Stimulated activated CD8-positive, alpha-beta memory T cell treated with anti-CD3 and anti-CD28 coated beads, Interleukin-7, amount 100 ng/mL, for 1 hour (primary cell): ENCODE measurements at regions not wholly inside any gene's neighbourhood (a gene's known extent, or its start where the extent isn't known, plus 50 kb on each side); places are given as distances from the start of the nearest gene placed in this dataset.

Source experiments
- DNase-seq, 2 donors: peaks; one replicate each; pipeline ENCODE4 v3.0.0-alpha.2; 2020; ENCODE audit warnings: low read depth in 2 of 2

DNA sequence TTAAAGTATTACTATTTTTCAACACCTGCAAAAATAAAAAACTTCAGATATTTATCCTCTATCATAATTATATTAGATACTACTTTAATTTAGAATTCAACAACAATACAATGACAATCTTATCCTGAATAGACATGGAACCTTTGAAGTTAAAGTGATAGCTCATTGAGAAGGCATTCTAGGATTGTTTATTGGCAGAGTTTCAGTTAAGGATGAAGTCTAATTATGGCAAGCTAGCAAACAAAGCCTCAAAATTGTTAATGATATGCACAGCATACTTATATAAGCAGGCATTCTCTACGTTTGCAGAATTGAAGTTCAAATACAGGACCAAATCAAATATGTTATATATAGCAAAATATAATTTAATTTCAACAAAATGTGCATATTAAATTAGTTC, 91.2 kb upstream of the ABI3BP start:
- DNase-seq, result no peak

GRCh38 chr3:101081999-101082398, 88.8 kb upstream of the ABI3BP start:
- no peak for DNase-seq

- no peak for DNase-seq
These were observed 88.2 kb upstream of the ABI3BP start for GRCh38 chr3:101081446-101081845.

- DNase-seq, result no peak
These were observed 84.3 kb upstream of the ABI3BP start for GRCh38 chr3:101077361-101078011.

DNA sequence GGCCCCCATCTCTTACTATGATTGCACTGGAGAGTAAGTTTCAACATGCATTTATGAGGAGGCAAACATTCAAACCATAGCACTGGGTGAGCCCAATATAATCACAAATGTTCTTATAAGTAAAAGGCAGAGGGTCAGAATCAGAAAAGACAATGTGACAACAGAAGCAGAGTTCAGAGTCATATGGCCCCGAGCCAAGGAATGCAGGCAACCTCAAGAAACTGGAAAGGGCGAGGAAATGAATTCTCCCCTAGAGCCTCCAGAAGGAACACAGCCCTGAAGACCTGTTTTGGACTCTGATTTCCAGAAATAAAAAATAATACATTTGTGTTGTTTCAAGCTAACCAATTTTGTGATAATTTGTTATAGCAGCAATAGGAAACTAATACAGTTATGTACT, 81.3 kb upstream of the ABI3BP start:
- DNase-seq, result no peak

- DNase-seq, result no peak
These were observed 79.1 kb upstream of the ABI3BP start for GRCh38 chr3:101072300-101072699.

DNA sequence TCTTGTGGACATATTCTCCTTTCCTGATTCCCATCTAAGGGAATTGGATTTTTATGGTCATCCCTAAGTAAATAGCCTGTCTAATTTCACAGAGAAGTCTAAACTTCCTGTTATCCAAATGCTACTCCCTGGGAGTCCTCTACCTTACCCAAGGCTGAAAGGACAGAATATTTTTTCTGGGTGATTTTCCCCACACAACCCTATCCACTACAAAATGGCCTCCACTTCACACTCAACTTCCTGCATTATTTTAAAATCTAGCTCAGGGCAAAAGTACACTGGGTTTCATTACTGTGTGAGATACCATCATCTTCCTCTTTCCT, 77.5 kb upstream of the ABI3BP start:
- DNase-seq, result no peak

GRCh38 chr3:101069901-101070798, 76.9 kb upstream of the ABI3BP start:
- peak in 1 of 2 donors; percentile 8 for DNase-seq

DNA sequence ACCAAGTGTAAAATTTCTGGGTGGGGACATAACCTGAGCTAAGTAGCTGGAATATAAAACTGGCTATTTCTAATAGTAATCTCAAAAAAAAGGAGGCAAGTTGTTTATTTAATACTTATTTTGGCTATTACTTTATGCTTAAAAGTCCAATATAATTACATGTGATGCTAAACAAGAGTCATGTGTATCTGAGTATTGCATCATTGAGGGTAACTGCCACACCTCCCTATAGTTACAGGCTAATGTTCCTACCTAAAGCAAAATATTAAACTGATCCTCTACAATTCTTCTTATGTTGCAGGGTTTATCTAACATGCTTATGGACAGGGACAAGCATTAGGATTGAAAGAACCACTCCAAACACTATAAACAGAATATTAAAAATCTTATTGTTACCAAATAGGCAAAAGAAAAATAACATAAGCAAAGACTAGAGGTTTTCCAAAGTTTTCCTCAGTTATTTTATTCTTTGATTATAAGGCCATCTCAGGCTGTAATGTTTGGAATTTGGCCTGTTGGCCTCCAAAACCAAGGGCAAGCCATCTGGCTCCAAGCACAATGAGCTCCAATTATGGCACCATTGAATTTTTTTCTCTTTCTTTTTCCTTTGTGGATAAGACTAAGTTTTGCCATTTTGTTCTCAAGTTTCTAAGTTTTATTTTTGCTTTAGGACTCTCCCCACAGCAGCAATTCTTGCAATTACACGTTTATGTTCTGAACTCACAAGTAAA, 75.8 kb upstream of the ABI3BP start:
- no peak for DNase-seq

DNA sequence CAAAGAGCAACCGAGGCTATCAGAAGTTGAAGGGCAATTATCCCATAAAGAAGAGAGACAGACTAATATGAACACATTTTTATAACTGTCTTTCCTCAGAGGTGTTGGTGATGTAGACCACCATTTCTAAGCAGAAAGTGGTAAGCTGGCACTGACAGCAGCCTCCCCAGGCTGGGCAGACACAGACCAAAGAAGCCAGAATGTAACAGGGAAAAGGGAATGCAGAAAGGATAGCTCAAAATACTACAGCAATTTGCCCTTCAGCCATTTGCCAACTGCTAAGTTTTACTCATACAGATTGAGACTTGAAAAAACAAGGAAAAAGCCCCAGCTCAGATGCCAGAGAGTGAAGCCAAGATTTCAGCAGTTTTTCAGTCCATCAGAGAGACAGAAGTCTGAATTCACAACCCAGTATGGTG, 73.5 kb upstream of the ABI3BP start:
- DNase-seq, result no peak

DNA sequence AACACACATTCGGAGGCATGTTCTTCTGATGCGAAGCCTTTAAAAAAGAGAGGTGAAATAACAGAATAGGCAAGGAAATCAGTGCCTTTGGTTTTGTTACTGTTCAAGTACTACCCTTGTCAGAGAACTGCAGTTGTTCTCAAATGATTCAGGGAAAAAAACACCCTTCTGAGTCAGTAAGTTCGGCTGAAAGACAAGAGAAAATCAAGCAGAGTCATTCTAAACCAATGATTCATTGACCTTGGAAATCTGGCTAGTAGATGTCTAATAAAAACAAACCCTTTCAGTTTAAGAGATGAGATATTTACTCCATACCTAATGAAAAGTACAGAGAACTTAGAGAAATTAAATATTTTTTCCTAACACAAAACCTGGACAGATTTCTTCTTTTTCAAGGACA, 72.7 kb upstream of the ABI3BP start:
- DNase-seq, result no peak

DNA sequence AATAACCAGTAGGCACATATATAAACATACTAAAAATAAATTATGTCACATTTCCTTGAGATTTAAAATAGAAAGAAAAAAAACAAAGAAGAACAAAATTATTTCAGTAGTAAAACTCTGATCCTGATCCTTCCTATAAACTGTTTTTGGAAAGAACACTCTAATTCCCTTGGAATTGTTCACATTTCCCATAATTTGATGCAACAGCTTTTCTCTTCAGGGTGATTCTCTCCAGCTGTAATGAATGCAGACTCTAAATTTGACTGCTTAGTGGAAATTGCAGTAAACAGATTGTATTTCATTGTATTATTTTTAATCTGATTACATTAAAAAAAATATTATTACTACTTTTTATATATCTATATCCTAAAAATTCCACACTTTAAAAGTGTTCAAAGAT, 70.2 kb upstream of the ABI3BP start:
- no peak for DNase-seq

GRCh38 chr3:101061312-101061711, 68.1 kb upstream of the ABI3BP start:
- DNase-seq, result no peak

DNA sequence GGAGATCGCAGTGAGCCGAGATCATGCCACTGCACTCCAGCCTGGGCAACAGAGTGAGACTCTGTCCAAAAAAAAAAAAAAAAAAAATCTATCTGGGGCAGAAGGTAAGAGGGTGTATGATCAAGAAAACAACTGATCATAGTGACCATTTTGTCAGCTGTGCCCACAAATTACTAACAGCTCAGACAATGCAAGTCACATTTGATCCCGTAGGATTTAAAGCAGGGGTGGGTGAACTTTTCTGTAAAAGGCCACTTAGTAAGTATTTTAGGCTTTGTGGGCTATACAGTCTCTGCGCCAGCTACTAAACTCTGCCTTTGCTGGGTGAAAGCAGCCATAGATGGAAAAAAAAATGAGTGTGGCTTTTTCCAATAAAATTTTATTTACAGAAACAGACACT, 57.6 kb upstream of the ABI3BP start:
- DNase-seq, result no peak

DNA sequence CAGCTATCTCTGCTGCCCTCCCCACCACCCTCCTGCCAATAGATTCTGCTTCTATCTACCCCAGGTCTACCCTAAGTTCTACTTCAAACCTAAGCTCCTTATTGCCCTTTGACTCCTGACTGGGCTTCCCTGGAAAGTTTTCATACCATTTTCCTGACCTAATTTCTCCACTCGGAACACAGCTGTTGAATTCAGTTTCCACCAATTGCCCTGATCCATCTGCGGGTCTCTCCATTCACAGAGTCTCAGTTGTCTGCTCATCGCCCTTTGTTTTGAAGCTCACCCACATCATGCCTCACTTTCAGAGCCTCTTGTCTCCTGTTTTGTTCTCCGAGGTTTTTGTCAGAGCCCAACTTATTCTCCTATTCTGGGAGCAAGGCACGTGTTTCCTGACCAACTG, 56.8 kb upstream of the ABI3BP start:
- DNase-seq, result no peak

GRCh38 chr3:101049532-101049931, 56.3 kb upstream of the ABI3BP start:
- DNase-seq, result no peak

DNA sequence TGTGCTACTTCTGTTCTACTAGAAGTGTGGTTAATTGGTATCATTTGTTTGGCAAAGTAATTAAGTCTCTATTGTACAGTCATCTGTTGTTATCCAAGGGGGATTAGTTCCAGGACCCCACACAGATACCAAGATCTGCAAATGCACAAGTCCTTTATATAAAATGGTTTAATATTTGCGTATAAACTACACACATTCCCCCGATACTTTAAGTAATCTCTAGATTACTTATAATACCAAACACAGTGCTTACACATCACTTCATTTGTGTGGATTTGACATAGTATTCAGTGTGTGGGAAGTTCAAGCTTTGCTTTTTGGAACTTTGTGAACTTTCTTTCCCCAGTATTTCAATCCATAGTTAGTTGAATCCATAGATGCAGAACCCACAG, 50.5 kb upstream of the ABI3BP start:
- no peak for DNase-seq

GRCh38 chr3:101042996-101043686, 49.9 kb upstream of the ABI3BP start:
- DNase-seq, result no peak
